HG03520 (cell line): ENCODE measurements at regions not wholly inside any gene's neighbourhood (a gene's known extent, or its start where the extent isn't known, plus 50 kb on each side); places are given as distances from the start of the nearest gene placed in this dataset.
"Not testable (repeated sequence)": the region's sequence is repeated elsewhere in the genome, so short reads cannot be mapped to it uniquely, and the experiment has no call there.

Experiments
- ATAC-seq: cut with Tn5 transposase; IDR thresholded peaks from one replicate; pipeline ENCODE4 v1.9.1; 2021; ENCODE audit warnings: mild to moderate bottlenecking, moderate library complexity; ENCODE audit not compliant: unreplicated experiment

DNA sequence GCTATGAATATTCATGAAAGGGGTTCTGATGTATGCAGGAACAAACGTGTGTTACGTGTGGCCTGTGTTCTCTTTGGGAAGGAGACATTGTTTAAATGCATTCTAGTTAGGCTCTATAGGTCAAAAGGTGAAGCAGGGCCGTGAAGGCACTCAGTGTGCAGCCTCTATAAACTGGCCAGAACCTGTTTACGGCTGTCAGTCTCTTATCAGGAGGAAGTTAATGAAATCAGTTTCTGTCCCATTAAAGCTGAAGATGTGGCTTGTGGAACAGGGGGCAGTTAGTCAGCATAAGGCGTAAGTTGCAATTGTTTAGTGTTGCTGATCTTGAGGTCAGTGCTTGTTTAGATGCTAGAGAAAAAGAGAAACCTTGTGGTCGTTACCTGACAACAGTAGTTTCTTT lies 111.5 kb upstream of the KCNG1 start:
- ATAC-seq: no peak

DNA sequence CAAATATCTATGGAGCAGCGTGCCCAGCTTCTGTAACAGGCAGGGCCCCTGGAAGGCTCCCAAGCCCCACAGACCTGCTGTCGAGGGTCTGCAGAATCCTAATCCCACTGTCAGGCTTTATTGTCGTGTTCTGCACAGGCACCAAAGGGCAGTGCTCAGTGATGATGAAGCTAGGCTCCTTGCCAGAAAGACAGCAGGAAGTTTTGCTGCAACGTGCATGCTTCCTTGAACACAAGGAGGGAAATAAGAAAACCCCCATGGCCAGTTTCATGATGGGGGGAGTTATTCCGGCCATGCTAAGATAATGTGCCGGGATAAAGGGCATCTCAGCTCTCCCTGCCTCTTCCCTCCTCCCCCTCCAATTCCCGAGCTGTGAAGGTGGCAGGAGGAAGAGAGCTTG lies 109.4 kb upstream of the KCNG1 start:
- no peak for ATAC-seq

- ATAC-seq: no peak
Measured at GRCh38 chr20:51131811-51132210, 108.9 kb upstream of the KCNG1 start.

GRCh38 chr20:51129147-51129776 lies 106.4 kb upstream of the KCNG1 start:
- no peak for ATAC-seq

DNA sequence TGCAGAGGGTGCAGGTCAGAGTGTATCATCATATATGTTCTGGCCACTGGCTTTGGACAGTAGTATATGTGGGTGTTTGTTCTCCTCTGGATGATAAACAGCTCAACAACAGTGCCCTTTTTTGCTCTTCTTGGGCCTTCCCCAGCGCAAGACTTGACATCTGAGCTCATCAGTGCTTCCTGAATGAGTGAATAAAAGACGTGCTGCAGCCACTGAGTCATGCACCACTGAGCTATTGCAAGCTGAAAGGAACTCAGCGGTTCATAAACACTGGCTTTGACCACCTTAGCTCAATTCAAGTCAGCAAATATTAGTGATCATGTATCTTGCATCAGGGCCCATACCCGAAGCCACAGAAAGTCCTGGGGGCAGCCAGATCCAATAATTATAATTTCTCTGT lies 105.3 kb upstream of the KCNG1 start:
- no peak for ATAC-seq

DNA sequence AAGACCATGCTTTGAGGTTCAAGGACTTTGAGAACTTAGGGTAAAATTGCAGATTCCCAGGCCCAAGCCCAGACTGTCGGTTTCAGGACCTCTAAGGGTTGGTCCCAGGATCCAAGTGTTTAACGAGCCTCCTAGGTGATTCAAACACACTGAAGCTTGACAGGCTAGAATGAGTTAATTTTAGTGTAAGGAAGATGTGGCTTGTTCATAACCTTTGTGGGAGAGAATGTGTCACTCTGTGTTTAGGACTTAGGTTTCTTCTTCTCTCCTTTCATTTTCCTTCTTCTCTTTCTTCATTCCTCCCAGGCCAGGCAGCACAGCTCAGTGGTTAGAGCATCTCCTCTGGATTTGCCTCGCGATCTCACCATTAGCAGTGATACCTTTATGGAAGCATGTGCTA lies 104.8 kb upstream of the KCNG1 start:
- no peak for ATAC-seq

DNA sequence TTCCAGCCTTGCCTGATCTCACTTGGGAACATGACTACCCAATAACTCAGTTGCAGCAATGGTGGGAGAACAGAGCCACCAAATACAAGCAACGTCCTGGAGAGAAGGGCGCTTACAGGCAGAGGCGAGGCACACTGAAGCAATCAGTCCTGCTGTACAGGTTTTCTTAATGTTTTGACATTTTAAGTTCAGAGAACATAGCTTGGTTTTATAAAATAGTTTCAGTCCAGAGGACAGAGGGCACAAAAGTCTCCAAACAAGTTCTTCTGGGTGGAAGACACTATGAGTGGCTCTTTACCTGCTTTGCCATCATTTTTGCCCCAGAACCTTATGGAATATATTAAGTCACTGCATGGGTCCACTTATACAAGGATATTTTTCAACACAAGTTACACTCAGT lies 103.4 kb upstream of the KCNG1 start:
- ATAC-seq: no peak

DNA sequence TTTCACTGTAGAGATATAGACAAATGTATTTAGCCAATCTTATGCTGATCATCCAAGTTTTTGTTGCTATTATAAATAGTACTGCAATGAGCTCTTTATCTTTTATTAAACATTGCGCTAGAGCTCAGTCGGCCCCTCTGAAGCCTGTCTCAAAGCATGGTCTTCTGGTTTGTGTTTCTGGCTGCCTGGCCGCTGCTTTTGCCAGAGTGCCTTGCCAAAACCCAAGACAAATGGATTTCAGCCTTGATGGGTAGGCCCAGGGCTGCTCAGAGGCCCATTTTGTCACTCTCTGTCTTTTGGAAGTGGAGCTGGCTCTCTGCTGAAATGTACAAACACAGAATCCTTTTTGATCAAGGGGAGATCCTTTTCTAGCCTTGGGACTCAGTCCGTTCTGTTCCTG lies 102.9 kb upstream of the KCNG1 start:
- ATAC-seq: no peak

DNA sequence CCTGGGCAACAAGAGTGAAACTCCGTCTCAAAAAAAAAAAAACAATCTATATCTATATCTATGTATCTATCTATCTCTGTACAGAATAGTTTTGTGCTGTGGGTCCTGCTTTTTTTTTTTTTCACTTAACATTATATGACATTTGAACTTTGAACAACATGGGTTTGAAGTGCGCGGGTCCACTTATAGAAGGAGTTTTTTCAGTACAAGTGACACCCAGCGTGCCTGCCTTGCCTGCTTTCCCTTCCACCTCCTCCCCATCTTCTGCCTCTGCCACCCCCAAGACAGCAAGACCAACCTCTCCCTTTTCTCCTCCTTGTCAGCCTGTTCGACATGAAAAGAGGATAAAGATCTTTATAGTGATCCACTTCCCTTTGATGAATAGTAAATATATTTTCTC lies 102.2 kb upstream of the KCNG1 start:
- no peak for ATAC-seq

DNA sequence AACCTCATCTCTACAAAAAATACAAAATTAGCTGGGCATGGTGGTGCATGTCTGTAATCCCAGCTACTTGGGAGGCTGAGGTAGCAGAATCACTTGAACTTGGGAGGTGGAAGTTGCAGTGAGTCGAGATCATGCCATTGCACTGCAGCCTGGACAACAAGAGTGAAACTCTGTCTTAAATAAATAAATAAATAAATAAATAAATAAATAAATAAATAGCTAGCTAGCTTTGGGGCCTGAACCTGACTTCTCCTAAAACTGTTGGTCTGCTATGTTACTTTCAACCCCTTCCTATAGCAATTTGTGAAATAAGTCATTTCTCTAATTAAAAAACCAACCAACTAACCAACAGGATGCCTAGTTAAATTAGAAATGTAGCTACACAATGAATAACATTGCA lies 101.0 kb upstream of the KCNG1 start:
- not testable (repeated sequence) for ATAC-seq

DNA sequence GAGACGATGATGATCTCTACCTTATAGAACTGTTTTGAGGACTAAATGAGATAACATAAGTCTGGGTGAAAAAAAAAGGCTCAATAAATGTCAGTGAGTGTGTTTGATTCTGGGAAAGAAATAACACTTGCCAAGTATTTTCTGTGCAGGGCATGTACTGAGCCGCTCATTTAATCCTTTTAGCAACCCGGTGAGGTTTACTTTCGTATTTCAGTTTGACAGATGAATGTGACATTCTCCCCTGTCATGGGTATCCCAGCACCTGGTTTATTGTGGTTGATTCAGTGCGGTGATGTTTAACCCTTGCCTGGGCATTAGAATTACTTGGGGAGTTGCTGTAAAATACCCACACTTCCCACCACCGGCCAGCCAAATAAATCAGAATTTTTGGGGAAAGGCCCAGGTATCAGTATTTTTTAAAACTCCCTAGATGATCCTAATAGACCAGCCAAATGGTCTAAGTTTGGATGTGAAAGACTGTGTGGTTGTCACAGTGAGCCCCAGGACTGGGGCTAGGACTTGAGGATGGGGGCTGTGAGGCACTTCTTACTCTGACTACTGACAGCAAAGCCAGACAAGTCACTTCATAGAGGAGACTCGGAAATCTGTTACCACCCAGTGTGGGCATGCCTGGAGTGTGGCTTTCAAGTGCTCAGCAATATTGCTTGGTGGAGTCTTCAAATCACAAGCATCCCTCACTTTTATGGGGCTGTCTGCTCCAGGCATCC lies 100.2 kb upstream of the KCNG1 start:
- ATAC-seq: no peak

DNA sequence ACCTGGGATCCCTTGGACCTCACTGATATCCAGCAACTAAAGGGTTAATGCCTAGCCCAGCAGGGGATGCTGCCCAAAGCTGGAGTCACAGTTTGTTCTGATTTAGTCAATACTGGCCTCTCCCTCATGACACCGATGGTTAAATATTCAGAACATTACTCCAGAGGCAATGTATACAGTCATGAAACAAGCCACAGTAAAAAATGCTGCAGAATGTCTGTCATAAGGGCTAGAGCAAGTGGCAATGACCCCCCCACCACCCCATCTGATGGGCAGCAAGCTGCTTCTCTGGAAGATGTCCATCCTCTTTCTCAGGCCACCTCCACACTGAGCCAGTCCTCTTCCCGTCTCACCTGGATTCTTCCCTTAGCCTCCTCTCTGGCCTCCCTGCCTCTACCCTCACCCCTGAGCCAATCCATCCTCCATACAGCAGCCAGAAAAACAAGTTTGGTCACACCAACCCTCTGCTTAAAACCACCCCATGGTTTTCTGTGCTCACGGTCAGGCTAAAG lies 99.0 kb upstream of the KCNG1 start:
- no peak for ATAC-seq

DNA sequence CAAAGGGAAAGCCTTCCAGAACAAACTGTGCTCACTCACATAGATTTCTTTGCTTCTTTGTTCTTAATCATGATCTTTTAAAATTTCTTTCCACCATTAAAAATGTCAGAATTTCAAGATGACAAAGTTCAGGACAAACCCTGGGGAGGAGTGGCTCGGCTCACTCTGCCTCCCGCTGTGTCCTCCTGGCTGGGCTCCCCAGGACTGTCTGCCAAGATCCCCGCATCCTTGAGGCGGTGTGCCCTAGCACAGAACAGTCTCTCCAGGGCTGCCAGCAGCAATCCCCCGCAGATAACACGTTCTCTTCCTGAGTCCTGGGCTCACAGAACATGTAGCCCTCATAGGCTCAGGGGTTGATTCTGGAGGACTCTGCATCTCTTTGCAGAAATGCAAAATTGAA lies 98.4 kb upstream of the KCNG1 start:
- no peak for ATAC-seq

- ATAC-seq: no peak
Measured at GRCh38 chr20:51120868-51121267, 98.0 kb upstream of the KCNG1 start.

DNA sequence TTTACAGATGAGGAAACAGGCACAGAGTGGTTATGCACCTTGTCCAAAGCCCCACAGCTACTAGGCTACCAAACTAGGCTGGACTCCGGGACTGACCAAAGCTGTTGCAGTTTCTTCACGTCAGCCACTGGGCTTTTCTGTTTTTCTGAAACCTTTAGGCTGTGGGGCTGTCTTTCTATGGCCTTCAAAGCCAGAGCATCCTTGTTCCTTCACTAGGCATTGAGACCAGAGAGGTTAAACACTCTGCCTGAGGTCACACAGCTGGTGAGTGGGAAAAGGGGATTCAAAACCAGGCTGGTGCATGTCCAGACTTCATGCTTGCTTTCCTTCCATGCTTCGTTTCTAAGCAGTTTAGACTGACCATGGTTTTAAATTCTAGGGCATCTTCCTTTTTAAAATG lies 97.5 kb upstream of the KCNG1 start:
- no peak for ATAC-seq

- ATAC-seq: no peak
Measured at GRCh38 chr20:51119914-51120313, 97.0 kb upstream of the KCNG1 start.

- no peak for ATAC-seq
Measured at GRCh38 chr20:51118985-51119527, 96.1 kb upstream of the KCNG1 start.

GRCh38 chr20:51118216-51118615 lies 95.3 kb upstream of the KCNG1 start:
- no peak for ATAC-seq

DNA sequence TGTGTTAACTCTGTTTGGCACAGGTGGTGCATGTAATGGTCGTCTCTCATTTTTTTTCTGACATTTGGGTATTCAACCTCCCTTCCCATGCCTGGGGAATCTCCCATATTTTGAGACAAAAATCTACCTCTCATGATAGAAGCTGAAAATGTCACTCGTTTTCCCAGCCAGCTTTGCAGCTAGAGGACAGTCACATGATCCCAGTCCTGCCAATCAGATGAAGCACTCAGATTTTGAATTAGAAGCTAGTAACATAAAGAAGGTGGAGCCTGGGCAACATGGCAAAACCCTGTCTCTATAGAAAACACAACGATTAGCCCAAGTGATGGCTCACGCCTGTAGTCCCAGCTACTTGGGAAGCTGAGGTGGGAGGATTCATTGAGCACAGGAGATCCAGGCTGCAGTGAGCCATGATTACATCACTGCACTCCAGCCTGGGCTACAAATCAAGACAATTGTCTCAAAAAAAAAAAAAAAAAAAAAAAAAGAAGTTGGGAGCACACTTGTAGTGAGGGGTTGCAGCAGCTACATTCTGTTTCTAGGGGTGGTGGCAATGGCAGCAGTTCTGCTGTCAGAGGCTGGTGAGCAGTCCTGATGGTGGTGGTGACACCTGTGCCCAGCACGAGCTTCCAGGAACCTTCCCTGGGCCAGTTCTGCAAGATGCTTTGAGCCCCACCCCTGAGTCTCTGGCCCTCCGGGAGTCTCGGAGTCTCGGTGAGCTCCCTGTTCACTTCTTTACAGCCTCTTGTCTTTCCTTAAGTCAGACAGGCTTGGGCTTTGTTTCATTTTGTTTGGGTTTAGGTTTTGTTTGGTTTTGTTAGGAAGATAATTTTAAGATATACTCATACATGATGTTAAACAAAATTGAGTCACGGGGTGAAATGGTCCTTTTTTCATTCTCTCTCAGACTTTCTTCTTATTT lies 94.1 kb upstream of the KCNG1 start:
- ATAC-seq: no peak

- no peak for ATAC-seq
Measured at GRCh38 chr20:51111290-51111689, 88.4 kb upstream of the KCNG1 start.

DNA sequence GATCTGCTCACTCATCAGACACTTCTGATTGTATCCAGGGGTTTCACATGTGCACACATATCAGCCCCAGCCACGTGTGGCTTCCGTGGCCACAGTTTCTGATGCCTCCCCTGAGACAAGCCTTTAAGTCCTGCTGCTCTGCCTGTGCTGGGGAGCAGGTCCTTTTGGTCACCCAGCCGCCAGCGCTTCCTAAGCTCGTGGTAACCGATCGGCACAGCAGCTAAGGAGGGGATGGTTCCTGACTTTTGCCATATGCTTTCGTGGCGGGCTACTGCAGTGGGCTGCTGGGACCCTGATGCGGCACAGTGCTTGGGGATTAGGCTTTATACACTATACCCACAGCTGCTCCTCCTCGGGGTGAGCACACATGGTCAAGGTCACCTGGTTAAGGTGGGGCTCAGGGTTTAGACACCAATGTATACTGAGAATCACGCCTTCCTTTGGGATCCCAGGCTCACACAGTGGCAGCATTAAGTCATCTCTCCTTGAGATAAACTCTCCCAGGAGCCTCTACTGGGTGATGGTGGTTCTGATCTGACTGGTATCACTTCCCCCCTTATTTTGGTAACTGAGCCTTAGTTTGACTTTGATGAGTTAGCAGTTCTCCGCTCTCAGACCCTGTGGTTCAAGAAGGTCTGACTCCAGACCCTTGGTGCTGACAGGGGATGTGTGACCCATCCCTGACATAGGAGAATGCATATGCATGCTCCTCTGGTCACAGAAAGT lies 85.9 kb upstream of the KCNG1 start:
- no peak for ATAC-seq
